ENCODE measurements at regions not wholly inside any gene's neighbourhood (a gene's known extent, or its start where the extent isn't known, plus 50 kb on each side); places are given as distances from the start of the nearest gene placed in this dataset.
"Not testable (repeated sequence)": the region's sequence is repeated elsewhere in the genome, so short reads cannot be mapped to it uniquely, and the experiment has no call there.

DNA sequence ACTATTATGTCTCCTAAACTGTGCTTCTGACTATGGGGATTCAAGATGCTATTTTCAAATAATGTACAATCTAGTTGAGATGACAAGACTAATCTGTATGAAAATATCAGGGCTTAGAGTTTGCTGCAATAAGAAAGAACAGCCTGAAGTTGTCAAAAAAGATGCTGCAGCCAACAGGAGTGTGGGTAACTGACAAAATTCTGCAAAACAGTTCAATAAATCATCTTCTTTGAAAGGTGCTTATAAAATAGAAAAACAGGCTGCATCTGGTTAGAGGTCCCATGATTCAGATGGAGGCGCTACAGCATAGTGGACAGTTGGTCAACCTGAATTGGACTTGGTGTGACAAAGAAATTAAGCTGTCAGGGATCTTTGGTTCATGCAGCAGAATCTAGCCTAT is 511.0 kb downstream of the XPNPEP1 start:
- no peak for DNase-seq (ENCODE audit: low spot score)

DNA sequence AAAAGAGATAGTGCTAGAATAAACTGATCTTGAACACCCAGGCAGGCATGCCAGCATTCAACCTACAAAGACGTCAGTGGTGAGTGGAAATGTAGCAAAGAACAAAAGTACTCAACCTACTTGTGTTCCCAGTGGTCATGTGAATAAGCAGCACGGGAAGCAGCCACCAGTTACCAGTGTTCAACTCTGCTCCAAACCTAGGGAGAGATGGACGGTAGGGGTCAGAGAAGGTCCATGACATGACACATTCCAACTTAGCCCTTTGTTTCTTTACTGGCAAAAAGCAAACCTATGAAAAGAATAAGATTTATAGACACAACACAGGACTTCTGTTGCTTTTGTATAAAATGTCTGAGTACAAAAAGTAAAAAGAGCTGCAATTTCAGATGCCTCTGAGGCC is 511.4 kb downstream of the XPNPEP1 start:
- no peak for DNase-seq (ENCODE audit: low spot score)

DNA sequence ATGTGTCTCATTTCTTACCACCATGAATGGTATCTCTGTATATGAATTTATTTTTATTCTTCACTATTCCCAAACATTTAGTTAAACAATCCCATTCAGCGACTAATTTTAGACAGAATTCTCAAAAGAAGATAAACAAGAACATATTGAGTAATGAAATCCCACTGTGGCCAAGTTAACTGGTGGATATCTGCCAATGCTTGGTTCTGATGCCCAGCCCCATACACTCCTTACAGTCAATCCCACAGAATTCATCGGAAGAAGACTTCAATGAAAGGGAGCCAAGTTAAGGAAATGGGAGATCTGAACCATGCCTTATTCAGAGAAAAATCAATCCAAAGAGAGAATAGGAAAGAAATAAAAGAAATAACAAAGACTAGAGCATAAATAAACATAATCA is 518.0 kb downstream of the XPNPEP1 start:
- DNase-seq (ENCODE audit: low spot score) = no peak

DNA sequence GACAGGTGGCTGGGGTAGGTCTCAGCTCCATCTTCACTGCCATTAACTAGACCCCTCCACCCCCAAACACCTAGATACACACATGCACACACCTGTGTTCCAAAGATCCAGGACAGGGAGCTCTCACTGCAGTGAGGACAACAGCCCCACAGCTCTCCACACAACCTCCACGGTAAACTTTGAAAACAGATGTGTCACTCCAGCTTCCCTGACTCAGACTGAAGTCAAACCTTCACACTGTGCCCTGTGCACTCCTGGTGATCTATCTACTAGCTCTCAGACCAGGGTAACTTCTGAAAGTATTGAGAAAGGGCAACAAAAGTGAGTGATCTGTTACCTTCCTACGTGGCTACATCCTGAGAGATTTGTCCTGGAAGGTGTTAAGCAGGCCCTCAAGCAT is 519.8 kb downstream of the XPNPEP1 start:
- no peak for DNase-seq (ENCODE audit: low spot score)

DNA sequence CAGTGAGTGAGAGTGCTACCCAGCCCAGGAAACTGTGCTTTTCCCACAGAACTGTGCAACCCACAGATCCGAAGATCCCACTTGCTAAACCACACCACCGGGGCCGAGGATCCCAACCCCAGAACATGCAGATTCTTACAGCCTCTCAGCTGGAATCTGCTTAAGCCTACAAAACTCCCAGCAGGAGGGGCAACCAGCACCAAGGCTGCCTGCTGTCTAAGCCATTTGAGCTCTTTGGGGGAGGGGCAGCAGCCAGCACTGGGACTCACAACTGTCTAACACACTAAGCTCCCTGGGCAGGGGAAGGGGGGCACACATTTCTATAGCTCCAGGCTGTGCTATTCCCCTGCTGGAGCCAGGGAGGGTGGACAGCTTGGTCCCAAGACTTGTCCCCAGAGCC is 529.9 kb downstream of the XPNPEP1 start:
- DNase-seq (ENCODE audit: low spot score) = no peak

DNA sequence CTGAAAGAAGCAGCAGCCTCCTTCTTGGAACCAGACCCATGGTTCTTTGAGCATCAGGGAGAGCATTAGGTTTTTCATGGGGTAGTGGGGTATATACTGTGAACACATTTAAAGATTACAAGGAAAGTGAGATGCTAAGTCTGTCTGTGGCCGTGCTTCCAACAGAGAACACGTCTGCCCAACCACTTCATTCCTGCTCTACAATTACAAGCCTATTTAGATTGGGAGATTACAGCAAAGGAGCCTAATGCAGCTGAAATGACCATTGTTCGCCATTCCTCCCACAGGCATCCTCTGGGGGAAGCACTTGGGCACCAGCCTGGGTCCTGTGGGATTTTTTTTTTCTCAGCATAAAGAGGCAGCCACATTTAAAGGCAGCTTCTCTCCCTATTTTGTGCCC is 536.4 kb downstream of the XPNPEP1 start:
- DNase-seq (ENCODE audit: low spot score) = no peak

DNA sequence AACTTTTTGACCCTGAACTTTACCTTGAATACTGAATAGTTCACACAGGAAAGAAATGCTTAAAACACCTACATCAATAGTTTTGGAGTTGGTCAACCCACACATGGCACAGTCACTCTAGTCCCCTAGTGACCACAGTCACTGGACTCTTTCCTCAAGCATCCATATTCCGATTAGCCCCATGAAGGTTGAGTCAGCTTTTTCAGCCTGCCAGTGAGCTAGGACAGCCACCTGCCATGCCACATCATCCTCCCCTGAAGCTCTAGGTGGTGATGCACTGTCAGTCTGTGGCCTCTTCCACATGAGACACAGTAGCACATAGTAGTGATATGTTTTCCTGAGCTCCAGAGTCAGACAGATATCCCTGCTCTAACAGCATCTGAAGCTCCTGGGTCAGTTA is 537.2 kb downstream of the XPNPEP1 start:
- no peak for DNase-seq (ENCODE audit: low spot score)

DNA sequence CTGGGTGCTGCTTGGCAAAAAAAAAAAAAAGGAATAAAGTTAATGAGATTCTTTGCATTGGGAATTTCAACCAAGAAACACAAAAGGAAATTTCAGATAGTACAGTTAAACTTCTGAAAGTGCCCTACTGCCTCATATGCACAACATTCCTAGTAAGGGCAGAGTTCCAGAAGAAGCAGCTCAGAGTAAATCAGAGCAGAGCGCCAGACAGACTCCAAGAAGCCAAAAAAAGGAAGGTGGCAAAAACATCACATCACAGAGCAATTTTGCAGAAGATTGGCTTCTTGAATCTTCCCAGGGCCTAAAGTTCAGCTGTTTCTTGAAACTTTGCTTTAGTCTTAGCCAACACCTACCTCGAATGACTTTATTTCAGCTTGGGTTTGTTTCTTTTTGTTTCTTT is 544.1 kb downstream of the XPNPEP1 start:
- no peak for DNase-seq (ENCODE audit: low spot score)

DNA sequence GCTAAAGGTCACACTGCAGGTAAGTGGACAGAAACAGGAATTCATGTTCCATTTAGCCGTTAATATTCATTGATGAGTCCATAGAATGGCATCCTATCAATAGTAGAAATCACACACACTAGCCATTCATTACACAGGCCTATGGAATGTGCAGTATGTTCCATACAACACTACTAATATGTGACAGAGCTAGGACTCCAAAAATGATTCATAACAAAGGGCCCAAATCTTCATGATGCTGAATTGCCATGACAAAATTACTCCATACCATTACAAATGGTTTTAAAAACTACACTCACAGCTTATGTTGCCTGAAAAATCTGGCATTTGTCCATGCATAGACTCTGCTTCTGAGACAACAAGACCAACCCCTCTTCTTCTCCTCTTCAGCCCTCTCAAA is 549.1 kb downstream of the XPNPEP1 start:
- no peak for DNase-seq (ENCODE audit: low spot score)

DNA sequence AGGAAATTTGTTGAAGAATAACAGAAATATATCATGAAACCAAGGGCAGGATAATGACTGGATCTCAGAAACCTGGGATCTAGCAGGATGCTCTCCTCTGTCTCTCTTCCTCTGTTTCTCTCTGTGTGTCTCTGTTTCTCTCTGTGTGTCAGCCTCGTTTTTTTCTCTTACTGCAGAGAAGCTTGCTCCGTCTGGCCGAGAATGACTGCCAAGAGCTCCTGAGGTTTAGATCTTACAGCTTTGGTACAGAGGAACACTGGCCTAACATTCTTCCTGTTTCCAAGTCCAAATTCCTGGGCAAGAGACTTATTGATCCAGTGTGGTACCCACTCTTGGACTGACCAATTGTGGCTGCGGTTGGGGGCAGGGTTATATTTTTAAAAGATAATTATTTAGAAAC is 564.0 kb downstream of the XPNPEP1 start:
- no peak for DNase-seq (ENCODE audit: low spot score)

DNA sequence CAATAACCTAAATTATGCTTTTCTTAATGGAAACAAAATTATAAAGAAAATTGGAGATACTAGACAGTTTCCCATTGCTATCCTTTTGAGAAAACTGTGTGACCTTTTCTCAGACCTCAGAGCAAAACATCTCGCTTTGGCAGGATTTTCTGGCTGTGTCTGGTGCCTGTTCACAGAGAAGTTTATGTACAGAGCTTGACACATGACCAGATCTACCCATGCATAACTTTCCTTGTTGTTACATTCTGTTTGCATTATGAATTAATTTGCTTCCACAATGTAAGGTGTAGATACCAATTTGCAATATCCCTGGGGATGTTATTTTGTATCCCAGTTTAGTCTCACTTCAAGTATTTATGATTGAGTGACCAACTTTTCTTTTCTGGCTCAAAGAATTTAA is 565.0 kb downstream of the XPNPEP1 start:
- DNase-seq (ENCODE audit: low spot score) = no peak

DNA sequence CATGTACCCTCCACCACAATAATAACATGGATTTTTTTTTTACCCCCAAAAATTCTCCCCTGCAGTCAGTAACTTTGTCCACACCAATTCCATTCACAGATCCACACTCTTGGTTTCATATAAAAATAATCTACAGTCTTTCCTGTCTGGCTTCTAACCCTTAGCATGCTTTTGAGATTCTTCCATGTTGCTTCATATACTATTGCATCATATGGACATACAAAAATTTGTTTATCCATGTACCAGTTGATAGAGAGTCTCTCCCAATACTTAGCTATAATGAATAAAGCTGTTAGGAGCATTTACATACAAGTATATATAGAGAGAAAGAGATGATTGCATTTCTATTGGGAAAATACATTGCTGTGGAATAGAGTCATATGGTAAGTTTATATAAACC is 575.0 kb downstream of the XPNPEP1 start:
- DNase-seq (ENCODE audit: low spot score) = no peak

DNA sequence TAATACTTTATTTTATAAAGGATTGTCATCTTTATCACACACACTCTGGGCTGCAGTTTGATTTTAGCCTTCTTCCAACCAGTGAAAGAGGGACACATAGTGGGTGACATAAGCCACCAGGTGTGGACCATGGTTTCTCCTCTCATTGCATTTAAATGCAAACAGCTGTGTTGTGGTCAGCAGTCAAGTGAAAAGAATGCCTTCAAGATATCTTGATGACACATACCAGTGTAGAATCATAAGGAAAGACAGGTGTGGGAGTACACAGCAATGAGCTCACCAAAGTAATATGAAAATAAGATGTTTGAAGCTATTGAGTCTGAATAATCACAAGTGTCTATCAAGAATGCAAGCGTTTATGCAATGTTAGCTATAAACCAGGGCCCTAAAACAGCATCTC is 580.0 kb downstream of the XPNPEP1 start:
- DNase-seq (ENCODE audit: low spot score) = no peak

DNA sequence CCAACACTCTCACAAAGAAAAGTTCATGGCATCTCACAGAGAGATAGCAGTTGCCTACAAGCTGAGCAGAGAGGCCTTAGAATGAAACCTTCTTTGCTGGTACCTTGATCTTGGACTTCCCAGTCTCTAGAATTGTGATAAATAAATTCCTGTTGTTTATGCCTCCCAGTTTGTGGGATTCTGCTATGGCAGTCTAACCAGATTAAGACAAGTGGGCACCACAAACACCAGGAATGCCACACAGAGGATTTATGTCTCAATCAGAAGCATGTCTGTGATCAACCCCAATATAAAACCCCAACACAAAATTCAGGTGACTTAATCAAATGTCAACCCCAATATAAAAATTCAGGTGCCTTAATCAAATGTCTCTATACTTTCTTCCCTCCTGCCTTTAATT is 581.3 kb downstream of the XPNPEP1 start:
- DNase-seq (ENCODE audit: low spot score) = no peak

DNA sequence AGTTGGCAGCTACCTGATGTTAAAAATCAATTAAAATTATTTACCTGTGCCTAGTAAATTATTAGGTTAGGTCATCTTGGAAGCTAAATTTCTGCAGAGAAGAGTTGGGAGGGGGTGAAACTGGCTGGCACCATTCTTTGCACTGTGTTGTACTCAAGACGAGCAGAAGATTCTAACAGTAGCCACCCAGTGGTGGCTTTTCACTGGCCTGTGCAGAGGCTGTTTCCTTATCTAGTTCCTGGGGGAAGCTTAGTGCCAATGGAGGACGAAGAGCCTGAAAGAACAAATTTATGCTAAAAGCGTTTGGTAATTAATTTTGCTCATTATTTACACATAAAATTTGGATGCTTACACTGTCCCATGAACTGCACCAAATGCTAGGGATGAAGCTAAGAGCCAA is 595.3 kb downstream of the XPNPEP1 start:
- DNase-seq (ENCODE audit: low spot score) = no peak

DNA sequence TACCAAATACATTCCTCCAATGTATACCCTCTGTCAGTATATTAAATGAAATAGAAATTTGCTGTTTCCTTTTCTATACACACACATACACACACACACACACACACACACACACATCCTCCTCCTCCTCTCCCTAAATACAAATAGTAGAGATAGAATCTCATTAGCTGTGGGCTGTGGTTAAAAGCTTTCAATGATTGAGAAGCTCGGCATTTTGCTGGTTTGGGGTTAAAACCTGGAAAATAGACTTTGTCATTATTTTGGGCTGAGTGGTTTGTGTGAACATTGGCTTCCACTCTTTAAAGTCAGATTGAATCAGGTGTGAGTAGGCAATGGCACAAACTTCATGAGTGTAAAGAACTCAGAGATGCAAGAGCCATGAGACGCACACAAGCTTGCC is 596.0 kb downstream of the XPNPEP1 start:
- DNase-seq (ENCODE audit: low spot score) = no peak

DNA sequence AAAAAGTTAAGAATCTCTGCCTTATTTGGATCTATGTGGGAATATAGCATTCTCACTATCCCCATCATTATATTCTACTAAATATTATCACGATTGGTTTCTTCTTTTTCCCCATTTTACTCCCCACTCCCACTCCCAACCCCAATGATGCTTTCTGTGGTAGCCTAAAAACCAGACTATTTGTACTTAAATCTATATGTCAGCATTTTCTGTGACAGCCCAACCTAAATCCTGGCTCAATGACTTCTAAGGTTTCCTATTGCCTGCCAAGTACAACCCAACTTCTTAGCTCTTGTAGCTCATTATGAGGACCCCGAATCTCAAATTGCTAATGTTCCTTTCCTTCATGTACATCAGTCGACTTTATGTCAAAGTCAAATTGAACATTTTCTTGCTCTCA is 598.6 kb downstream of the XPNPEP1 start:
- DNase-seq (ENCODE audit: low spot score) = no peak

DNA sequence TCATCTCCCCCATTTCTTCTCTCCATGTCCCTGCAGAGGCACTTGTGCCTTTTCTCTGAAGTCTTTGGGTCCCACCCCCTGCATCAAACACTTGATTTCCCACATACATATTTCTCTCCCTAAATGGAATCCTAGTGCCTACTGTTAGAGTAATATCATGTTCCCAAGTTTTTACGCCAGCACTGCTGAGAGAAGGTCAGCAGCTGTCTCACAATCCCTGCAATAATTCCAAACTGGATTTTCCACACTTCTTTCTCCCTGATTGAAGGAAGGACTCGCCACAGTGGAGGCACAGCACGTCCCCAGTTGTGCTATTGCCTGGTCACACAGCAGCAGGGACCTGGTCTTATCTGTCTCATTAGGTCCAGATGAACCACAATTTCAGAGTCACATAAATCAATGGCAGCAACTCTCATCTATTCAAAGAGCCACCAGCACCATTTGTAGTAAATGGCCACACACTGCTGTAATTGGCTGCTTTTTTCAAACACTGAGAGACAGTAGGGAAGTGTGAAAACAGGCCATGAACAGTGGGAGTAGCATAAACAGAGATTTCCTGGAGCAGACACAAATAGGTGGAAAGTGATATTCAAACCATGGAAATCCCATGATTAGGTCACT is 605.5 kb downstream of the XPNPEP1 start:
- DNase-seq (ENCODE audit: low spot score) = no peak

DNA sequence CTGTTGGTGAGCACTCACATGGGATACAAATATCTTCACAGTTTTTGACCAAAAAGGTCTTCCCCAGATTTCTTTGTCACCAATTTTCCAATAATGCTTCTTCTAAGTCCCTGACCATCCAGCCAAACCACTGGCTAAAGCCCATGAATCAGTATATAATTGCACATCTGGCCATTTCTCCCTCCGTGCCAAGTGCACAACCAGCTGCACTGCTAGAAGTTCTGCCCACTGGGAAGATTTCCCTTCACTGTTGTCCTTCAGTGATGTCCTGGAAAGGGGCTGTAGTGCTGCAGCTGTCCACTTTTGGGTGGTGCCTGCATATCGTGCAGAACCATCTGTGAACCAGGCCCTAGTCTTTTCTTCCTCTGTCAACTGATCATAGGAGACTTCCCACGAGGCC is 609.3 kb downstream of the XPNPEP1 start:
- DNase-seq (ENCODE audit: low spot score) = not testable (repeated sequence)

DNA sequence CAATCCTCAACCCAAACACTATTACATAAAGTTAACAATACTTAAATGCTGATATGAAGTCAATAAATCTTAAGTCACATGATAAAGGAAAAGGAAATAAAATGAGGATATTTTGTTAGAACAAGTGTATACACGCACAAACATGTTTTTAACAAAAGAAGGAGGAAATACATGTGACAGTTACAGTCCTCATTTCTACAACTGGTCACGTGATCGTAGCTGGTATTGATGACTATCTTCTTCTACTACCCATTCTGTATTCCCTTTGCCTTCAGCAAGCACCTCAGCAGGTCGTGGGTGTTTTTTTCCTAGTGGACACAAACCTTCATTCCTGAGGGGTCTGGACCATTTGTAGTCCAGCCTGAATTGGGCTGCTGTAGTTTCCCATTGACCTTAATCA is 610.8 kb downstream of the XPNPEP1 start:
- not testable (repeated sequence) for DNase-seq (ENCODE audit: low spot score)

DNA sequence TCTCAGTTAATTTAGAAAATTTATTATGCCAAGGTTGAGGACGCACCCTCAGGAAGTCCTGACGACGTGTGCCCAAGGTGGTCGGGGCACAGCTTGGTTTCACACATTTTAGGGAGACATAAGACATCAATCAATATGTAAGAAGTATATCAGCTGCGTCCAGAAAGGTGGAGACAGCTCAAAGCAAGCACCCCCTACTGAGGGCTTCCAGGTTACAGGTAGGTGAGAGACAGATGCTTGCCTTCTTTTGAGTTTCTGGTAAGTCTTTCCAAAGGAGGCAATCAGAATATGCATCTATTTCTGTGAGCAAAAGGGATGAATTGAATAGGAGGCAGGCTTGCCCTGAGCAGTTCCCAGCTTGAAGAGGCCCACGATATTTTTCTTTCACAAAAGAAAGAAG is 614.3 kb downstream of the XPNPEP1 start:
- DNase-seq (ENCODE audit: low spot score) = no peak

DNA sequence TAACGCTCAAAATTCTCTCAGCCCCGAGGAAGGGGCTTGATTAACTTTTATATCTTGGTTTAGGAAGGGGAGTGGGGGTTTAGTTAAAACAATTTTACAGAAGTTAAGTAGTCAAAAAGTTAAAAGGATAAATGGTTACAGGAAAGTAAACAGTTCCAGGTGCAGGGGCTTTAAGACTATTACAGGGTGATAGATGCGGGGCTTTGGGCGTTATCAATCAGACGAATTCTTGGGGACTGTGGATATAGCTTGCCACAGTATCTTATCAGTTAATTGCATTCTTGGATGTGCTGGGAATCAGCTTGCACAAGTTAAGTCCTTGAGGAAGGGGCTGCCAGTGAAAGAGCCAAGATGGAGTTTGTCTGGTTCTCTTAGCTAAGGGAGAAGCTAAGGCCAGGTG is 616.2 kb downstream of the XPNPEP1 start:
- not testable (repeated sequence) for DNase-seq (ENCODE audit: low spot score)

DNA sequence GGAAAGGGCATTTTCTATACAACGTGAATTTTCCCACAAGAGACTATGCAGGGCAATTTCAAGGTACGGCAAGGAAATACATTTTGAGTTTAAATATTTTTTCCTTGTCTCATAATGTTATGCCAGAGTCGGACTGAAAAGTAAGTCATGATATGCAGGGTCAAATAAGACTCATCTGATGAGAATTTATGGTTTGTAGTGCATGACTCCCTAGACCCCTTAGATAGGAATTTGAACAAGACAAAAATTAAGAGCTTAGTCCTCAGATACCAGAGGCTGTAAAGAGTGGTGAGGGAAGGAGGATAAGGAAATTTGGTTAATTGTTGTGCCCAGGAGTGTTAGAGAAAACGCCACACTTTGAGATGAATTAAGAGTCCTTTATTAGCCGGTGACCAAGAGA is 616.6 kb downstream of the XPNPEP1 start:
- DNase-seq (ENCODE audit: low spot score) = no peak

DNA sequence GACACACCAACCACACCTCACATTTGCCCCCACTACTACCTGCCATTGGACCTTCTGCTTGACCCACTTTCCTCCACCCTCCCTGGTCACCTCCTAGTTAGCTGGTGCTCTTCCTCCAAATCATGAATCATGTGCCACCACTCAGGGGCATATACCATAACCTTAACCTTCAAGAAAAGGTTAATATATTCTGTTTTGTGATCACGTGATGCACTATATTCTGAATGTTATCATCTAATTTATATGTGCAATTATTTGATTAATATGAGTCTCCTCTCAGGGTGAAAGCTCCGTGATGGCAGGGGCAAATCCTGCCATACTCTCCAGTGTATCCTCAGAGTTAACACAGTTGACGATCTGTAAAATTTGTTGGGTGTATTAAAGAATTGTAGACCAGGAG is 635.5 kb downstream of the XPNPEP1 start:
- no peak for DNase-seq (ENCODE audit: low spot score)

DNA sequence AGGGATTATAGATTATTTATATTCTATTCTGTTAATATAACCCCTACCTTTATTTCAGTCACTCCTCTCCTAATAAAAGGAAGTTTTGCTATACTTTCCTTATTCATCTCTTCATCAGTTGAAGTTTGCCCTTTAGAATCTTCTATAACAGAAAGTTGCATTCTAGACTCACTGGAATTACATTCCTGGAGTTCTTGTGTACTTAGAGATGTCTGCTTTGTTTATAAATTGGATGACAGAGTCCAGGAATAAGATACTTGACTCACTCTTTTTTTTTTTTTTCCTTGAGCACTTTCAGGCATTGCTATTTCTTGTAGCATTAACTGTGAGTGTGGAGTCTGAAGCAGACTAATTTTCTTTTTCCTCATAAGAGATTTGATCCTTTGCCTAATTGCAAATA is 640.8 kb downstream of the XPNPEP1 start:
- DNase-seq (ENCODE audit: low spot score) = no peak
